OCI-LY1 (cell line): ENCODE measurements at regions not wholly inside any gene's neighbourhood (a gene's known extent, or its start where the extent isn't known, plus 50 kb on each side); places are given as distances from the start of the nearest gene placed in this dataset.

ENCODE experiments used
- H2AFZ ChIP-seq: fragments of 200-600 bp; sonication (generic), shearing (Covaris generic); 2 replicates; pipeline ENCODE4 v1.6.0; 2014; ENCODE audit warnings: antibody characterized with exemption, mild to moderate bottlenecking, low read length
- H3F3A ChIP-seq: fragments of 200-600 bp; sonication (generic), shearing (Covaris generic); 2 replicates; pipeline ENCODE4 v1.6.0; 2014; ENCODE audit warnings: mild to moderate bottlenecking, antibody characterized with exemption, low read length, moderate library complexity; ENCODE audit not compliant: insufficient read depth
- H3K27ac ChIP-seq: fragments of 200-600 bp; sonication (generic); 2 replicates; pipeline ENCODE4 v1.5.1; 2014; ENCODE audit warnings: low read length, mixed run types, mild to moderate bottlenecking, low read depth; ENCODE audit not compliant: poor library complexity, severe bottlenecking
- H3K27me3 ChIP-seq: fragments of 200-600 bp; sonication (generic); 2 replicates; pipeline ENCODE4 v1.6.0; 2014; ENCODE audit warnings: antibody characterized with exemption, mild to moderate bottlenecking, low read length, moderate library complexity; ENCODE audit not compliant: insufficient read depth
- H3K36me3 ChIP-seq: fragments of 200-600 bp; sonication (generic); 2 replicates; pipeline ENCODE4 v1.6.1; 2014; ENCODE audit warnings: mild to moderate bottlenecking, antibody characterized with exemption, low read length, moderate library complexity, mixed read lengths; ENCODE audit not compliant: insufficient read depth
- H3K4me1 ChIP-seq: fragments of 200-600 bp; sonication (generic); 2 replicates; pipeline ENCODE4 v1.5.1; 2014; ENCODE audit warnings: mild to moderate bottlenecking, low read length, moderate library complexity; ENCODE audit not compliant: insufficient read depth, severe bottlenecking
- H3K4me2 ChIP-seq: fragments of 200-600 bp; sonication (generic), shearing (Covaris generic); 2 replicates; pipeline ENCODE4 v1.6.1; 2014; ENCODE audit warnings: low read length
- H3K4me3 ChIP-seq: fragments of 200-600 bp; sonication (generic); 2 replicates; pipeline ENCODE4 v1.5.1; 2014; ENCODE audit warnings: low read length, low read depth, mild to moderate bottlenecking, mixed read lengths; ENCODE audit not compliant: poor library complexity, severe bottlenecking
- H3K79me2 ChIP-seq: fragments of 200-600 bp; shearing (Covaris generic); 2 replicates; pipeline ENCODE4 v1.6.1; 2016; ENCODE audit warnings: mixed run types, low read length, mixed read lengths; ENCODE audit not compliant: insufficient read depth
- H3K9ac ChIP-seq: fragments of 200-600 bp; sonication (generic), shearing (Covaris generic); 2 replicates; pipeline ENCODE4 v1.6.1; 2014; ENCODE audit warnings: mild to moderate bottlenecking, low read length, mixed read lengths
- H3K9me2 ChIP-seq: fragments of 200-600 bp; sonication (generic), shearing (Covaris generic); 2 replicates; pipeline ENCODE4 v1.6.1; 2014; ENCODE audit warnings: low read depth, mild to moderate bottlenecking, low read length, mixed read lengths
- H3K9me3 ChIP-seq: fragments of 200-600 bp; shearing (Covaris generic); 2 replicates; pipeline ENCODE4 v1.6.1; 2014; ENCODE audit warnings: low read length, mixed read lengths
- H4K20me1 ChIP-seq: fragments of 200-600 bp; sonication (generic), shearing (Covaris generic); 2 replicates; pipeline ENCODE4 v1.6.0; 2016; ENCODE audit warnings: mild to moderate bottlenecking, low read length; ENCODE audit not compliant: insufficient read depth
- CTCF ChIP-seq: fragments of 200-600 bp; sonication (generic), shearing (Covaris generic); IDR thresholded peaks from 2 replicates; pipeline ENCODE4 v1.5.1; 2017; ENCODE audit warnings: mild to moderate bottlenecking, antibody characterized with exemption, low read length, moderate library complexity, mixed read lengths
- EZH2 ChIP-seq: fragments of 200-600 bp; sonication (generic), shearing (Covaris generic); IDR thresholded peaks from 2 replicates; pipeline ENCODE4 v1.8.0; 2017; ENCODE audit warnings: borderline replicate concordance, mixed run types, mild to moderate bottlenecking, antibody characterized with exemption, low read length, moderate library complexity, mixed read lengths

GRCh38 chr2:71833855-71834560 lies 313.7 kb downstream of the CYP26B1 start:
- Histone ChIP-seq H3K27ac (no peak overlapping the region), H3K79me2 (no peaks in the 10 kb centered on the region), H3K9me2 (no peaks in the 10 kb centered on the region), H3K36me3 (no peaks in the 10 kb centered on the region), H3K4me1 (no peaks in the 10 kb centered on the region), H3F3A (no peaks in the 10 kb centered on the region), H3K9me3 (no peaks in the 10 kb centered on the region), H4K20me1 (no peaks in the 10 kb centered on the region), H3K4me3 (no peak overlapping the region), H3K27me3 (no peaks in the 10 kb centered on the region), H3K4me2 (no peak overlapping the region), H2AFZ (no peak overlapping the region), H3K9ac (no peak overlapping the region)
- TF ChIP-seq EZH2, result no peak
- TF ChIP-seq CTCF, result no peak

GRCh38 chr2:71833272-71833671 lies 314.4 kb downstream of the CYP26B1 start:
- Histone ChIP-seq H3K9ac (no peak overlapping the region), H4K20me1 (no peaks in the 10 kb centered on the region), H3K79me2 (no peaks in the 10 kb centered on the region), H3K27ac (no peak overlapping the region), H3F3A (no peaks in the 10 kb centered on the region), H2AFZ (no peak overlapping the region), H3K4me3 (no peak overlapping the region), H3K4me2 (no peak overlapping the region), H3K4me1 (no peaks in the 10 kb centered on the region), H3K9me3 (no peaks in the 10 kb centered on the region), H3K9me2 (no peaks in the 10 kb centered on the region), H3K36me3 (no peaks in the 10 kb centered on the region), H3K27me3 (no peaks in the 10 kb centered on the region)
- no peak for TF ChIP-seq CTCF

- H3K36me3 ChIP-seq, result no peaks in the 10 kb centered on the region
- no peak overlapping the region for H3K9ac ChIP-seq
- no peak overlapping the region for H3K4me3 ChIP-seq
- H3K9me3 ChIP-seq, result no peaks in the 10 kb centered on the region
- H3K4me1 ChIP-seq, result no peaks in the 10 kb centered on the region
- H3K27ac ChIP-seq, result no peak overlapping the region
- H4K20me1 ChIP-seq, result no peaks in the 10 kb centered on the region
- no peak overlapping the region for H2AFZ ChIP-seq
- H3K27me3 ChIP-seq, result no peaks in the 10 kb centered on the region
- no peak overlapping the region for H3K4me2 ChIP-seq
- no peaks in the 10 kb centered on the region for H3K79me2 ChIP-seq
- TF ChIP-seq CTCF (no peak), EZH2 (no peak)
- no peaks in the 10 kb centered on the region for H3F3A ChIP-seq
- H3K9me2 ChIP-seq, result no peaks in the 10 kb centered on the region
Measured at GRCh38 chr2:71832844-71833243, 314.8 kb downstream of the CYP26B1 start.
